IMR-90 (cell line): ENCODE measurements at regions not wholly inside any gene's neighbourhood (a gene's known extent, or its start where the extent isn't known, plus 50 kb on each side); places are given as distances from the start of the nearest gene placed in this dataset.

Experiments used
- ATAC-seq: fragments of 200-7000 bp; cut with Tn5 transposase; 2 replicates; pipeline ENCODE4 v1.9.1; 2020; ENCODE audit warnings: low read depth, mild to moderate bottlenecking, moderate library complexity
- BruUV-seq: library from RNA; stranded (reverse); fragments of 400-500 nt; replicated peaks from 2 replicates; lab custom pipeline; 2021; lab: Mats Ljungman, UMichigan
- CTCF ChIA-PET: fragments of 300-600 bp; formaldehyde crosslinking; extraction: SDS; loops from one replicate; lab custom pipeline; 2021; ENCODE audit warnings: antibody characterized with exemption; lab: Yijun Ruan, JAX
- POLR2A ChIA-PET: fragments of 300-600 bp; sonication (Branson Sonifier 250); formaldehyde crosslinking; loops from one replicate; lab custom pipeline; 2022; ENCODE audit warnings: antibody characterized with exemption; ENCODE audit not compliant: unreplicated experiment; lab: Charles Lee
- DNase-seq: peaks from one replicate; pipeline ENCODE4 v3.0.0; 2013
- H2AFZ ChIP-seq: replicated peaks from 2 replicates; pipeline ENCODE3; 2013; ENCODE audit warnings: low read length, mild to moderate bottlenecking; ENCODE audit not compliant: poor library complexity
- H2AK5ac ChIP-seq: 2 replicates; pipeline ENCODE4 v1.6.1; 2013; ENCODE audit warnings: low read depth, low read length, inconsistent platforms
- H2AK9ac ChIP-seq: replicated peaks from 2 replicates; pipeline ENCODE3; 2013; ENCODE audit warnings: mild to moderate bottlenecking, low read depth, low read length, moderate library complexity; ENCODE audit not compliant: poor library complexity
- H2BK120ac ChIP-seq: 2 replicates; pipeline ENCODE4 v1.6.1; 2013; ENCODE audit warnings: low read depth, low read length, inconsistent platforms
- H2BK15ac ChIP-seq: 3 replicates; pipeline ENCODE4 v1.6.1; 2013; ENCODE audit warnings: low read depth, low read length, inconsistent platforms
- H2BK20ac ChIP-seq: 2 replicates; pipeline ENCODE4 v1.6.1; 2013; ENCODE audit warnings: low read depth, mild to moderate bottlenecking, inconsistent platforms, low read length, moderate library complexity
- H2BK5ac ChIP-seq: 2 replicates; pipeline ENCODE4 v1.6.1; 2013; ENCODE audit warnings: mild to moderate bottlenecking, low read depth, low read length, inconsistent platforms; ENCODE audit not compliant: poor library complexity, severe bottlenecking
- H3K14ac ChIP-seq: replicated peaks from 2 replicates; pipeline ENCODE4 v1.6.1; 2013; ENCODE audit warnings: low read depth, low read length, inconsistent platforms
- H3K18ac ChIP-seq: 2 replicates; pipeline ENCODE4 v1.6.1; 2013; ENCODE audit warnings: low read depth, low read length, control low read depth
- H3K23ac ChIP-seq: 2 replicates; pipeline ENCODE4 v1.6.1; 2013; ENCODE audit warnings: low read depth, low read length, inconsistent platforms
- H3K27ac ChIP-seq: 2 replicates; pipeline ENCODE4 v1.5.1; 2013; ENCODE audit warnings: mild to moderate bottlenecking, control low read depth, low read length; ENCODE audit not compliant: insufficient read depth
- H3K27me3 ChIP-seq: 2 replicates; pipeline ENCODE4 v1.6.1; 2013; ENCODE audit warnings: low read length; ENCODE audit not compliant: control insufficient read depth, insufficient read depth
- H3K36me3 ChIP-seq: 2 replicates; pipeline ENCODE4 v1.6.1; 2013; ENCODE audit warnings: low read length, mixed read lengths; ENCODE audit not compliant: control insufficient read depth, insufficient read depth
- H3K4ac ChIP-seq: 2 replicates; pipeline ENCODE4 v1.6.1; 2013; ENCODE audit warnings: low read depth, low read length, inconsistent platforms
- H3K4me1 ChIP-seq: 2 replicates; pipeline ENCODE4 v1.6.1; 2013; ENCODE audit warnings: low read length, mixed read lengths; ENCODE audit not compliant: control insufficient read depth, insufficient read depth
- H3K4me2 ChIP-seq: 2 replicates; pipeline ENCODE4 v1.6.1; 2013; ENCODE audit warnings: low read depth, mild to moderate bottlenecking, control low read depth, low read length, moderate library complexity
- H3K4me3 ChIP-seq: 2 replicates; pipeline ENCODE4 v1.5.1; 2013; ENCODE audit warnings: low read depth, mild to moderate bottlenecking, control low read depth, low read length, moderate library complexity; ENCODE audit not compliant: insufficient read depth
- H3K56ac ChIP-seq: 2 replicates; pipeline ENCODE4 v1.6.1; 2013; ENCODE audit warnings: low read length, inconsistent platforms; ENCODE audit not compliant: insufficient read depth; ENCODE audit errors: extremely low read depth
- H3K79me1 ChIP-seq, 2 experiments: 2 replicates each; pipeline ENCODE4 v1.6.1; 2013; ENCODE audit warnings: low read length in 2 of 2, inconsistent platforms in 1 of 2, low read depth in 1 of 2
- H3K9ac ChIP-seq: 2 replicates; pipeline ENCODE4 v1.6.1; 2013; ENCODE audit warnings: low read depth, low read length, control low read depth
- H3K9me1 ChIP-seq: 2 replicates; pipeline ENCODE4 v1.6.1; 2013; ENCODE audit warnings: low read length, inconsistent platforms; ENCODE audit not compliant: insufficient read depth
- H3K9me3 ChIP-seq: 2 replicates; pipeline ENCODE4 v1.6.1; 2013; ENCODE audit warnings: low read length; ENCODE audit not compliant: control insufficient read depth, insufficient read depth
- H4K20me1 ChIP-seq: 2 replicates; pipeline ENCODE4 v1.6.1; 2013; ENCODE audit warnings: low read length, inconsistent platforms; ENCODE audit not compliant: insufficient read depth
- H4K5ac ChIP-seq: 2 replicates; pipeline ENCODE4 v1.6.1; 2013; ENCODE audit warnings: mild to moderate bottlenecking, low read depth, low read length, control low read depth
- H4K8ac ChIP-seq, 2 experiments: 2 replicates each; pipeline ENCODE4 v1.6.1; 2013; ENCODE audit warnings: low read depth in 2 of 2, low read length in 2 of 2, control low read depth in 1 of 2, inconsistent platforms in 1 of 2
- H4K91ac ChIP-seq: 2 replicates; pipeline ENCODE4 v1.6.1; 2013; ENCODE audit warnings: low read depth, low read length, inconsistent platforms; ENCODE audit not compliant: insufficient read depth
- CHD1 ChIP-seq: IDR thresholded peaks from 2 replicates; pipeline ENCODE4 v1.6.1; 2012; ENCODE audit warnings: low read depth, low read length, improper control_type of control experiment
- CTCF ChIP-seq: conservative IDR thresholded peaks from 2 replicates; pipeline ENCODE4 v1.5.1; 2012; ENCODE audit warnings: mild to moderate bottlenecking, low read depth, low read length, improper control_type of control experiment
- ELK1 ChIP-seq: fragments of 150-350 bp; IDR thresholded peaks from 2 replicates; pipeline ENCODE4 v1.6.1; 2016; ENCODE audit warnings: low read depth, mild to moderate bottlenecking, low read length, moderate library complexity, borderline replicate concordance
- FOS ChIP-seq: fragments of 150-350 bp; IDR thresholded peaks from 2 replicates; pipeline ENCODE4 v1.6.1; 2016; ENCODE audit warnings: low read depth, low read length
- MAFK ChIP-seq: IDR thresholded peaks from 2 replicates; pipeline ENCODE4 v1.6.1; 2012; ENCODE audit warnings: low read depth, low read length, improper control_type of control experiment
- MAZ ChIP-seq: IDR thresholded peaks from 2 replicates; pipeline ENCODE4 v1.6.1; 2012; ENCODE audit warnings: low read depth, mild to moderate bottlenecking, low read length, improper control_type of control experiment, moderate library complexity, borderline replicate concordance
- NFE2L2 ChIP-seq: fragments of 150-350 bp; IDR thresholded peaks from 2 replicates; pipeline ENCODE4 v1.6.1; 2016; ENCODE audit warnings: low read depth, mild to moderate bottlenecking, low read length
- POLR2A ChIP-seq: IDR thresholded peaks from 2 replicates; pipeline ENCODE4 v1.6.1; 2012; ENCODE audit warnings: mild to moderate bottlenecking, low read depth, low read length
- RAD21 ChIP-seq: IDR thresholded peaks from 2 replicates; pipeline ENCODE4 v1.6.1; 2012; ENCODE audit warnings: low read length, improper control_type of control experiment
- RCOR1 ChIP-seq: IDR thresholded peaks from 2 replicates; pipeline ENCODE4 v1.6.1; 2012; ENCODE audit warnings: mild to moderate bottlenecking, low read length, improper control_type of control experiment; ENCODE audit not compliant: insufficient replicate concordance
- RFX5 ChIP-seq: IDR thresholded peaks from 2 replicates; pipeline ENCODE4 v1.8.0; 2012; ENCODE audit warnings: low read depth, mild to moderate bottlenecking, low read length, moderate library complexity
- WGBS, 2 experiments: methylation state at CpG; one replicate each; pipeline versions ENCODE4 v1.1.5 to v1.1.7; 2013; ENCODE audit warnings: missing lambda C conversion rate in 2 of 2; ENCODE audit not compliant: insufficient read length in 1 of 2; ENCODE audit errors: extremely low coverage in 2 of 2; 5-methylcytosine and 5-hydroxymethylcytosine counted together
- dilution Hi-C: fragments of 300-500 bp; cut with HindIII; formaldehyde crosslinking; loops from one replicate; pipeline ENCODE4 v1.14.3; 2018; ENCODE audit warnings: low sequenced_read_pairs; ENCODE audit not compliant: unreplicated experiment
- in situ Hi-C: fragments of 300-500 bp; cut with MboI; formaldehyde crosslinking; loops from 3 replicates; pipeline ENCODE4 v1.14.3; 2019; ENCODE audit warnings: low sequenced_read_pairs, inconsistent platforms, mixed read lengths
- intact Hi-C: fragments of 100-400 bp; cut with micrococcal nuclease; formaldehyde crosslinking; loops from 2 replicates; pipeline ENCODE4 v1.10.0; 2022

GRCh38 chr10:25820874-25821273 lies 113.2 kb upstream of the MYO3A start:
- WGBS, 2 experiments: 30% methylated on average over 3 of the region's 8 CpGs; no CpG with 5 or more reads in 1 of the 2 experiments
- ChIA-PET CTCF (interaction anchor here (0.6 kb wide), 1 partner anchor 348 kb away, joined by 3 read pairs; no protein-coding TSS in a partner anchor), POLR2A (no interaction called here)
- Histone ChIP-seq H2AK9ac (no peak overlapping the region), H3K27ac (no peak overlapping the region), H3K56ac (no peak overlapping the region), H2BK15ac (no peak overlapping the region), H2AFZ (no peak overlapping the region), H3K9me1 (no peaks in the 10 kb centered on the region), H3K4ac (no peak overlapping the region), H2AK5ac (no peak overlapping the region), H3K4me1 (no peaks in the 10 kb centered on the region), H2BK120ac (no peak overlapping the region), H3K23ac (no peak overlapping the region), H4K8ac (no peak overlapping the region), H4K5ac (no peak overlapping the region), H3K4me2 (no peak overlapping the region), H2BK20ac (no peak overlapping the region), H3K4me3 (no peak overlapping the region), H3K9me3 (peaks cover 18% of the 10 kb centered on the region), H4K20me1 (no peaks in the 10 kb centered on the region), H3K36me3 (no peaks in the 10 kb centered on the region), H3K18ac (no peak overlapping the region), H3K14ac (no peak overlapping the region), H4K91ac (no peak overlapping the region), H3K27me3 (no peaks in the 10 kb centered on the region), H3K79me1 (no peaks in the 10 kb centered on the region), H2BK5ac (no peak overlapping the region), H3K9ac (no peak overlapping the region)
- intact Hi-C loops: no loop called here
- TF ChIP-seq FOS (no peak), RAD21 (no peak), CHD1 (no peak), MAZ (no peak), MAFK (no peak), NFE2L2 (no peak), RFX5 (no peak), CTCF (no peak), RCOR1 (no peak), ELK1 (no peak), POLR2A (no peak)
- no peak for DNase-seq
- dilution Hi-C loops: no loop called here
- no TSS peak for BruUV-seq
- no peak for ATAC-seq
- in situ Hi-C loops: no loop called here
